Spinal cord (tissue), 9 donors: ENCODE measurements at regions not wholly inside any gene's neighbourhood (a gene's known extent, or its start where the extent isn't known, plus 50 kb on each side); places are given as distances from the start of the nearest gene placed in this dataset.

Experiments used
- DNase-seq, 6 donors: peaks; one replicate each; pipeline versions ENCODE4 v3.0.0 to v3.0.0-alpha.2; 2013 to 2015; ENCODE audit warnings: low spot score in 6 of 6, low read depth in 4 of 6
- H3K27ac ChIP-seq: one replicate; pipeline ENCODE4 v1.5.1; 2013; ENCODE audit warnings: low read depth, low read length, control low read depth
- H3K27me3 ChIP-seq: one replicate; pipeline ENCODE4 v1.6.1; 2013; ENCODE audit warnings: low read length; ENCODE audit not compliant: control insufficient read depth, insufficient read depth
- H3K36me3 ChIP-seq: one replicate; pipeline ENCODE4 v1.6.1; 2013; ENCODE audit warnings: low read length; ENCODE audit not compliant: control insufficient read depth, insufficient read depth
- H3K4me1 ChIP-seq: one replicate; pipeline ENCODE4 v1.6.1; 2013; ENCODE audit warnings: low read length; ENCODE audit not compliant: control insufficient read depth, insufficient read depth
- H3K4me3 ChIP-seq: one replicate; pipeline ENCODE4 v1.5.1; 2013; ENCODE audit warnings: low read depth, low read length, control low read depth
- H3K9me3 ChIP-seq: one replicate; pipeline ENCODE4 v1.6.1; 2013; ENCODE audit warnings: low read length; ENCODE audit not compliant: control insufficient read depth, insufficient read depth
- WGBS: methylation state at CpG from one replicate; pipeline ENCODE4 v1.1.5; 2013; ENCODE audit warnings: missing lambda C conversion rate; ENCODE audit not compliant: insufficient coverage; 5-methylcytosine and 5-hydroxymethylcytosine counted together
- donor health status: healthy.

GRCh38 chr3:84439476-84439875 is 519.3 kb upstream of the CADM2 start:
- H3K27ac ChIP-seq, result no peak overlapping the region
- no peaks in the 10 kb centered on the region for H3K4me1 ChIP-seq
- H3K4me3 ChIP-seq, result no peak overlapping the region
- no CpG with 5 or more reads among the region's 1 CpG for WGBS
- H3K27me3 ChIP-seq, result no peaks in the 10 kb centered on the region
- no peaks in the 10 kb centered on the region for H3K9me3 ChIP-seq
- H3K36me3 ChIP-seq, result no peaks in the 10 kb centered on the region
- no peak for DNase-seq

- H3K27me3 ChIP-seq, result no peaks in the 10 kb centered on the region
- WGBS, result 77% methylated on average over 6 of the region's 11 CpGs
- DNase-seq, result peak in 1 of 6 donors; percentile 3
These were observed 518.5 kb upstream of the CADM2 start for GRCh38 chr3:84440291-84440690.

DNA sequence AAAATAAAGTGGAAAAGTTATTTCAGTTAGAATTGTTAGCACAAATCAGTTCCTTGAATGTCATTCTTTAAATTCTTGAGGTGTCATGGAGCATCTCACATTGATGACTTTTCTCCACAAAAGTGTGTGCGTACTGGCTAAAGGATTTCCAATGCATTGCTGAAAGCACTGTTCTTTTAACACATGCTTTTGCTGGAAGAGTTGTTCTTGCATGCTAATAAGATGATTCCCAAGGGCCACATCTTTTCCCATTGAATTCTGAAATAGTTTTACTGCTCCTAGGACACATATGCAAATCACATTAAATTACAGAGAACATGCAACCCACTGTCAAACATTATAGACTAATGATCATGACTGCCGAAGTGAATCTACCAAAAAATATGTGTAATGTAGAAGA is 516.3 kb upstream of the CADM2 start:
- Histone ChIP-seq H3K27ac (no peak overlapping the region), H3K4me3 (no peak overlapping the region), H3K4me1 (no peaks in the 10 kb centered on the region), H3K9me3 (no peaks in the 10 kb centered on the region), H3K36me3 (no peaks in the 10 kb centered on the region), H3K27me3 (no peaks in the 10 kb centered on the region)
- no CpG with 5 or more reads among the region's 2 CpGs for WGBS
- peak in 2 of 6 donors; percentile 11 to 86 for DNase-seq

More at GRCh38 chr3:84440291-84440690, 518.5 kb upstream of the CADM2 start:
- no peak overlapping the region for H3K4me3 ChIP-seq
- no peak overlapping the region for H3K27ac ChIP-seq
- H3K9me3 ChIP-seq, result no peaks in the 10 kb centered on the region
- H3K4me1 ChIP-seq, result no peaks in the 10 kb centered on the region
- H3K36me3 ChIP-seq, result no peaks in the 10 kb centered on the region

GRCh38 chr3:84444726-84445521 is 513.9 kb upstream of the CADM2 start:
- Histone ChIP-seq H3K4me3 (no peak overlapping the region), H3K27me3 (no peaks in the 10 kb centered on the region), H3K36me3 (no peaks in the 10 kb centered on the region), H3K9me3 (no peaks in the 10 kb centered on the region), H3K4me1 (no peaks in the 10 kb centered on the region), H3K27ac (no peak overlapping the region)
- DNase-seq, result no peak
- WGBS, result no CpG with 5 or more reads among the region's 6 CpGs

GRCh38 chr3:84487296-84487695 is 471.5 kb upstream of the CADM2 start:
- H3K9me3 ChIP-seq, result no peaks in the 10 kb centered on the region
- WGBS, result 72% methylated on average over 6 of the region's 8 CpGs
- peak in 1 of 6 donors; percentile 9 for DNase-seq
- no peaks in the 10 kb centered on the region for H3K27me3 ChIP-seq
- H3K36me3 ChIP-seq, result no peaks in the 10 kb centered on the region
- no peak overlapping the region for H3K27ac ChIP-seq
- H3K4me1 ChIP-seq, result no peaks in the 10 kb centered on the region
- H3K4me3 ChIP-seq, result no peak overlapping the region

DNA sequence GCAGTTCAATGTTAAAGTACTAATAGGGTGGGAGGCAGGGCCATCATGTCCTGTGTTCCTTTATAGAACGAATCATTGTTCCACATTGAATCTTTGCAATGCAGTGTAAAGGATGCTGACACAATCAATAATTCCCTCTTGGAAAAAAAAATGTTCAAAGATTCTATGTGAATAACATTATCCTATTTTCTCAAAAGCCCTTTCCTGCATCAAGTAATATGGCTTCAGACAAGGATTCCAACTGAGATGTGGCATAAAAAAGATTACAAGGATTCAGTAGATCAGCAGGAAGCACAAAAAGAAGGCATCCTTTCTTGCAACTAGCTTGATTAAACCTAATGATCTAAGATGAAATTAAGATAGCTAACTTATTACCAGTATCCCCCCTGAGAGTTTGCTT is 454.0 kb upstream of the CADM2 start:
- no CpG with 5 or more reads among the region's 1 CpG for WGBS
- Histone ChIP-seq H3K36me3 (no peaks in the 10 kb centered on the region), H3K4me3 (no peak overlapping the region), H3K27ac (no peak overlapping the region), H3K9me3 (no peaks in the 10 kb centered on the region), H3K4me1 (no peaks in the 10 kb centered on the region), H3K27me3 (no peaks in the 10 kb centered on the region)
- peak in 1 of 6 donors; percentile 73 for DNase-seq

GRCh38 chr3:84510007-84510406 is 448.8 kb upstream of the CADM2 start:
- no peaks in the 10 kb centered on the region for H3K9me3 ChIP-seq
- no peak overlapping the region for H3K4me3 ChIP-seq
- no peaks in the 10 kb centered on the region for H3K36me3 ChIP-seq
- DNase-seq, result no peak
- no peak overlapping the region for H3K27ac ChIP-seq
- WGBS, result 83% methylated on average over 3 of the region's 3 CpGs
- no peaks in the 10 kb centered on the region for H3K27me3 ChIP-seq
- H3K4me1 ChIP-seq, result no peaks in the 10 kb centered on the region

GRCh38 chr3:84522893-84523292 is 435.9 kb upstream of the CADM2 start:
- DNase-seq, result no peak
- H3K27me3 ChIP-seq, result no peaks in the 10 kb centered on the region
- H3K9me3 ChIP-seq, result no peaks in the 10 kb centered on the region
- H3K4me3 ChIP-seq, result no peak overlapping the region
- no peaks in the 10 kb centered on the region for H3K4me1 ChIP-seq
- H3K36me3 ChIP-seq, result no peaks in the 10 kb centered on the region
- 84% methylated on average over 6 of the region's 6 CpGs for WGBS
- H3K27ac ChIP-seq, result no peak overlapping the region

GRCh38 chr3:84536916-84537315 is 421.9 kb upstream of the CADM2 start:
- 98% methylated on average over 3 of the region's 3 CpGs for WGBS
- no peaks in the 10 kb centered on the region for H3K27me3 ChIP-seq
- DNase-seq, result no peak
- H3K9me3 ChIP-seq, result peaks cover 2% of the 10 kb centered on the region
- no peak overlapping the region for H3K4me3 ChIP-seq
- no peaks in the 10 kb centered on the region for H3K36me3 ChIP-seq
- H3K27ac ChIP-seq, result no peak overlapping the region
- H3K4me1 ChIP-seq, result no peaks in the 10 kb centered on the region

DNA sequence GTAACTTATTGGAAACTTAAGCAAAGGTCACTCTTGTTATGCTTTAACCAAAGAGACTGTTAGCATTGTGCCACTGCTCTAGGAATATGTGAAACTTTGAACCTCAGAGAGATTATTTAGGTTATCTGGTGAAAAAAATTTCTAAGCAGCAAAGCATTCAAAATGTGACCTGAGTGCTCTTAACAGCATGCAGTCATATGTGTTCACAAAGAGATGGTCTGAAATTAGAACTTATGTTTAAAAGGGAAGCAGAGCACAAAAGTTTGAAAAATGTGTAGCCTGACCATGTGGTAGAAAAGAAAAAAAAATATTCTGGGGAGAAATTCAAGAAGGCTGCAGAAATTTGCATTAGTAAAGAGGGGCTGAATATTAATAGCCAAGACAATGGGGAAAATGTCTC is 420.2 kb upstream of the CADM2 start:
- H3K9me3 ChIP-seq, result peaks cover 2% of the 10 kb centered on the region
- no peak for DNase-seq
- no peaks in the 10 kb centered on the region for H3K4me1 ChIP-seq
- no peak overlapping the region for H3K4me3 ChIP-seq
- no peaks in the 10 kb centered on the region for H3K27me3 ChIP-seq
- H3K27ac ChIP-seq, result no peak overlapping the region
- no peaks in the 10 kb centered on the region for H3K36me3 ChIP-seq
